ENCODE measurements at regions not wholly inside any gene's neighbourhood (a gene's known extent, or its start where the extent isn't known, plus 50 kb on each side); places are given as distances from the start of the nearest gene placed in this dataset.

GRCh38 chr4:45883421-45883820 is 240.4 kb downstream of the GABRG1 start:
- no peak for ATAC-seq (ENCODE audit: low FRiP score)
- no peak for DNase-seq (ENCODE audit: low spot score)
- TF ChIP-seq CTCF (IDR thresholded peaks at IDR 0.05): no peak

DNA sequence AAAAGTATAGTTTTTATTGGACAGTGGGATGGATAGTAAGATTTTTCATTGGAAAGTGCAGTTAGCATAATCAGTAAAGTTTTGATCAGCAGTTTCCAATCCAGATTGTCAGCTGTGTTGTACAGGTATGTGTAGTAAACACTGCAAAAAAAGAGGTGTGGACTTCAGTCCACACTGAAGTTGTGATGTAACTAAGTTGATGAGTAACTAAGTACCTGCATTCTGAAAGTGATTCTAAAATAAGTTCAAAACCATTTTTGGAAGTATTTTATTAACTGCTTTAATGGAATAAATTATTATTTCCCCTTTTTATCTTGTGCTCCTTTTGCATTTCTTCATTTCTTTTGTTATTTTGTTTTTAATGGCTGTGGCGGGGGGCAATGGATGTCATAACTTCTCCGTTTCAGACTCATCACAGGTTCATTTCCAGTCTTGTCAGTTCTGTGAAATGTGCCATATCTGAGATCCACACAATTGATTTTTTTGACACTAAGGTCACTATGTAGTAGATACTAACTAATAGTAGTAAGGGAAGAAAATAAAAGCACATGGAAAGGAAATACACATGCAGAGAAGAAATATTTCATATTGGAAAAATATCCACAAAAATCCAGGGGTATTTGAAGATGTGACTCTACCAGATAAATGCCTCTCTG is 247.5 kb downstream of the GABRG1 start:
- DNase-seq (ENCODE audit: low spot score) (no peak), ATAC-seq (ENCODE audit: low FRiP score) (no peak)
- TF ChIP-seq CTCF (IDR thresholded peaks at IDR 0.05): no peak

DNA sequence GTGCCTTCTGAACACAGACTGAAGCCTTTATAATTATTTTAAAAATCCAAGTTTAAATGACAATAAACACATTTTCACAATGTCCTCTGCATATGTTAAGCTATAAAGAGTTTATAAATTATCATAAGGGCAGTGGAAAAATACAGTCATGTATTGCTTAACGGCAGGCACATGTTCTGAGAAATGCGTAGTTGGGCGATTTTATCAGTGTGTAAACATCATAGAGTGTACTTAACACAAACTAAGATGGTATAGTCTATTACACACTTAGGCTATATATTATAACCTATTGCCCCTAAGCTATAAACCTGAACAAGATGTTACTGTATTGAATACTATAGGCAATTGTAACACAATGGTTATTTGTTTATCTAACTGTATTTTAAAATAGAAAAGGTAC is 254.7 kb downstream of the GABRG1 start:
- no peak for TF ChIP-seq CTCF (IDR thresholded peaks at IDR 0.05)
- no peak for ATAC-seq (ENCODE audit: low FRiP score)
- DNase-seq (ENCODE audit: low spot score): no peak

GRCh38 chr4:45865781-45866180 is 258.1 kb downstream of the GABRG1 start:
- ATAC-seq (ENCODE audit: low FRiP score) (no peak), DNase-seq (ENCODE audit: low spot score) (no peak)
- no peak for TF ChIP-seq CTCF (IDR thresholded peaks at IDR 0.05)

- no peak for DNase-seq (ENCODE audit: low spot score)
- ATAC-seq (ENCODE audit: low FRiP score): no peak
Measured at GRCh38 chr4:45855857-45856256, 268.0 kb downstream of the GABRG1 start.

DNA sequence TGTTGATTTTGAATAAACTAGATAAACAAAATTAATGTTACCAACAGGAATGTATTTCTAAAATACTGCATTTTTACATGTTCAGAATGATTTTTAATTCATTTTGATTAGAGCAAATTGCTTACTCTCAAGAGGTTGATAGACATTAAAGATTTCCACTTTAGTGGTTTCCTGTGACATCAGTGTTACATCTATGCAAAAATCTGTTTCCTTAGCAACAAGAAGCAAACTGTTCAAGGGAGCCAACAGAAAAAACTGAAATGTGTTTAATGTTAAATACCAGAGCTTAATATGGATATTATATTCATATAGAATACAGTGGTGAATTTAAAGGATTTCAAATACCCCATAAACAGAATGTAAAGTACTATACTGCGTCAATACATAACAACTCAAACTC is 277.8 kb downstream of the GABRG1 start:
- DNase-seq (ENCODE audit: low spot score) (no peak), ATAC-seq (ENCODE audit: low FRiP score) (no peak)
- no peak for TF ChIP-seq CTCF (IDR thresholded peaks at IDR 0.05)

More at GRCh38 chr4:45855857-45856256, 268.0 kb downstream of the GABRG1 start:
- TF ChIP-seq CTCF (IDR thresholded peaks at IDR 0.05): no peak

DNA sequence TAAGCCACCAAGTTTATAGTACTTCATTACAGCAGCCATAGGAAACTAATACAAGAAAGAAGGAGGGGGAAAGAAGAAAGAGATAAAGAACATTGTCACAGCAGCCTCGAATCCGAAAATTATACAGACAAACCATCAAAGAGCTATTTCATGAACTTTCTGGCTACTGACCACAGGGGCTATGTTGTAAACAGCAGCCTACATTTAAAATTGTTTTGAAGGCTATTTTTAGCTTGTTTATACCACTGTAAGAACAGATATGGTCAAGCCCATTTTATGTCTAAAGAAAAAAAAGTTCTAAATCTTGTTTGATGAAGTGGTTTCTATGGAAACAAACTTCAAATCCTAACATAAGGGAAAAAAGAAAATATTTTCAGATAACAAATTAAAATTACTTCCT is 282.1 kb downstream of the GABRG1 start:
- ATAC-seq (ENCODE audit: low FRiP score): no peak
- no peak for DNase-seq (ENCODE audit: low spot score)
- TF ChIP-seq CTCF (IDR thresholded peaks at IDR 0.05): no peak
